ENCODE measurements at regions not wholly inside any gene's neighbourhood (a gene's known extent, or its start where the extent isn't known, plus 50 kb on each side); places are given as distances from the start of the nearest gene placed in this dataset.

GRCh38 chr4:100816436-100817045 is 298.7 kb upstream of the EMCN start:
- H3K27ac ChIP-seq (ENCODE audit: insufficient read depth, low read depth, low read length) = no peak overlapping the region
- H3K4me2 ChIP-seq (ENCODE audit: insufficient read depth, low read length) = no peak overlapping the region
- no peak for FAIRE-seq
- H3K4me3 ChIP-seq (replicated peaks in 1 of 3; ENCODE audit: insufficient read depth in 1 of 3, low read depth in 1 of 3, low read length in 3 of 3) = no peak overlapping the region
- no peaks in the 10 kb centered on the region for H3K36me3 ChIP-seq (ENCODE audit: control insufficient read depth in 2 of 2, extremely low read depth in 1 of 2, insufficient read depth in 2 of 2, low read length in 2 of 2)
- H3K4me1 ChIP-seq (ENCODE audit: control insufficient read depth, extremely low read depth, insufficient read depth, low read length) = no peaks in the 10 kb centered on the region
- intact Hi-C loops (cut with micrococcal nuclease) (no loop called here), dilution Hi-C loops (cut with MboI; ENCODE audit: extremely low pct_ligation_motif_present, low sequenced_read_pairs) (no loop called here)
- POLR2A ChIA-PET = no interaction called here
- BruUV-seq (replicated peaks) = no TSS peak
- no peaks in the 10 kb centered on the region for H4K20me1 ChIP-seq (replicated peaks; ENCODE audit: control insufficient read depth, extremely low read depth, insufficient read depth, low read length)
- TF ChIP-seq MAX (IDR thresholded peaks at IDR 0.05; ENCODE audit: insufficient read depth, insufficient read length) (no peak), POLR2AphosphoS5 (IDR thresholded peaks at IDR 0.05; ENCODE audit: insufficient read depth, low read depth, low read length) (no peak), CTCF (IDR thresholded peaks at IDR 0.05; ENCODE audit: extremely low read depth in 1 of 2, insufficient read depth in 1 of 2, low read depth in 1 of 2, low read length in 2 of 2) (no peak), MYC (IDR thresholded peaks at IDR 0.05; ENCODE audit: low read depth, low read length) (no peak), JUN (IDR thresholded peaks at IDR 0.05; ENCODE audit: borderline replicate concordance, insufficient read depth, insufficient read length, low read depth) (no peak)
- H3K9ac ChIP-seq (replicated peaks; ENCODE audit: extremely low read depth, insufficient read depth, low read length) = no peak overlapping the region
- H2AFZ ChIP-seq (ENCODE audit: low read depth, low read length) = no peak overlapping the region
- no peak for DNase-seq (ENCODE audit: low read depth, low spot score)
- no peaks in the 10 kb centered on the region for H3K9me3 ChIP-seq (replicated peaks; ENCODE audit: control insufficient read depth, insufficient read depth, low read length)
- CTCF ChIA-PET = interaction anchor here (0.8 kb wide), 1 partner anchor 12 kb away, joined by 3 read pairs; no protein-coding TSS in a partner anchor
- H3K79me2 ChIP-seq (ENCODE audit: control insufficient read depth, insufficient read depth, low read length) = no peaks in the 10 kb centered on the region
- H3K9me1 ChIP-seq (replicated peaks; ENCODE audit: control insufficient read depth, extremely low read depth, insufficient read depth, low read length) = no peaks in the 10 kb centered on the region
- no peaks in the 10 kb centered on the region for H3K27me3 ChIP-seq (ENCODE audit: control insufficient read depth in 2 of 2, insufficient read depth in 2 of 2, low read length in 2 of 2)

- no peak overlapping the region for H3K27ac ChIP-seq (ENCODE audit: insufficient read depth, low read depth, low read length)
- H3K9ac ChIP-seq (replicated peaks; ENCODE audit: extremely low read depth, insufficient read depth, low read length) = no peak overlapping the region
- H3K27me3 ChIP-seq (ENCODE audit: control insufficient read depth in 2 of 2, insufficient read depth in 2 of 2, low read length in 2 of 2) = no peaks in the 10 kb centered on the region
- DNase-seq (ENCODE audit: low read depth, low spot score) (no peak), FAIRE-seq (no peak)
- dilution Hi-C loops (cut with MboI; ENCODE audit: extremely low pct_ligation_motif_present, low sequenced_read_pairs) (no loop called here), intact Hi-C loops (cut with micrococcal nuclease) (no loop called here)
- ChIA-PET CTCF (no interaction called here), POLR2A (no interaction called here)
- no peaks in the 10 kb centered on the region for H3K79me2 ChIP-seq (ENCODE audit: control insufficient read depth, insufficient read depth, low read length)
- no peak overlapping the region for H3K4me3 ChIP-seq (replicated peaks in 1 of 3; ENCODE audit: insufficient read depth in 1 of 3, low read depth in 1 of 3, low read length in 3 of 3)
- TF ChIP-seq MYC (IDR thresholded peaks at IDR 0.05; ENCODE audit: low read depth, low read length) = no peak
- TF ChIP-seq MAX (IDR thresholded peaks at IDR 0.05; ENCODE audit: insufficient read depth, insufficient read length) = no peak
- no peak for TF ChIP-seq POLR2AphosphoS5 (IDR thresholded peaks at IDR 0.05; ENCODE audit: insufficient read depth, low read depth, low read length)
- no peak for TF ChIP-seq CTCF (IDR thresholded peaks at IDR 0.05; ENCODE audit: extremely low read depth in 1 of 2, insufficient read depth in 1 of 2, low read depth in 1 of 2, low read length in 2 of 2)
- no peak for TF ChIP-seq GATA2 (IDR thresholded peaks at IDR 0.05; ENCODE audit: insufficient read depth, insufficient read length, low read depth, low read length)
- no peak for TF ChIP-seq JUN (IDR thresholded peaks at IDR 0.05; ENCODE audit: borderline replicate concordance, insufficient read depth, insufficient read length, low read depth)
- TF ChIP-seq POLR2A (IDR thresholded peaks at IDR 0.05; ENCODE audit: low read depth, low read length) = no peak
- H3K36me3 ChIP-seq (ENCODE audit: control insufficient read depth in 2 of 2, extremely low read depth in 1 of 2, insufficient read depth in 2 of 2, low read length in 2 of 2) = no peaks in the 10 kb centered on the region
- no TSS peak for BruUV-seq (replicated peaks)
- no peak overlapping the region for H2AFZ ChIP-seq (ENCODE audit: low read depth, low read length)
- H3K9me1 ChIP-seq (replicated peaks; ENCODE audit: control insufficient read depth, extremely low read depth, insufficient read depth, low read length) = no peaks in the 10 kb centered on the region
- H3K9me3 ChIP-seq (replicated peaks; ENCODE audit: control insufficient read depth, insufficient read depth, low read length) = no peaks in the 10 kb centered on the region
- H3K4me1 ChIP-seq (ENCODE audit: control insufficient read depth, extremely low read depth, insufficient read depth, low read length) = no peaks in the 10 kb centered on the region
- H3K4me2 ChIP-seq (ENCODE audit: insufficient read depth, low read length) = no peak overlapping the region
- H4K20me1 ChIP-seq (replicated peaks; ENCODE audit: control insufficient read depth, extremely low read depth, insufficient read depth, low read length) = no peaks in the 10 kb centered on the region
Measured at GRCh38 chr4:100811046-100811445, 293.2 kb upstream of the EMCN start.

Data from endothelial cell of umbilical vein (primary cell).